Coronary artery (tissue), 2 donors: ENCODE measurements at regions not wholly inside any gene's neighbourhood (a gene's known extent, or its start where the extent isn't known, plus 50 kb on each side); places are given as distances from the start of the nearest gene placed in this dataset.

Experiments used
- DNase-seq: peaks from one replicate; pipeline ENCODE4 v3.0.0-alpha.2; 2017; ENCODE audit warnings: low spot score
- H3K27ac ChIP-seq, 2 donors: fragments of 200-600 bp; sonication (generic); one replicate each; pipeline ENCODE4 v1.5.1; 2016 to 2019
- H3K4me3 ChIP-seq: fragments of 200-600 bp; sonication (generic); 2 replicates; pipeline ENCODE4 v1.5.1; 2016; ENCODE audit warnings: mild to moderate bottlenecking, moderate library complexity
- TF ChIP-seq, protein P1 (sequence below): fragments of 200-600 bp; sonication (generic); IDR thresholded peaks from one replicate; pipeline ENCODE4 v1.5.1; 2019; ENCODE audit warnings: antibody characterized with exemption

DNA sequence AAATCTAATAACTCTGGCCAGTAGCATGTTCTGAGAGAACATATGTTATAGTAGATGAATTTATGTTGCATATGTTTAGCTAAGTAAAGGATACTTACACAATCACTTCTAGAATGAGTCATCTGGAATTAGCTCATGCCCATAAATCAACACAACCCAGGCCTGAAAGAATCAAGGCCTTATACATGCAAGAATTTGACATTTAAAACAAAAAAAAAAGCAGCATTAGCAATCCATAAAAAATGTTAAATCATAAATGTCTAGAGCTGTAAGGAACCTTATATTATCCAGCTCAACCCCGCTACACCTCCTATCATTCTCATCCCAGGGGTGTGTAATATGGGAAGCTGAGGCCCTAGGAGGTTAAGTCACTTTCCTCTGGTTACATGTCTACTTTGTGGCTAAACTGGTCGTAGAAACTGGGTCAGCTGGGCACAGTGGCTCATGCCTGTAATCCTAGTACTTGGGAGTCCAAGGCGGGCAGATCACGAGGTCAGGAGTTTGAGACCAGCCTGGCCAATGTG, 105.2 kb upstream of the CARMIL1 start:
- DNase-seq = no peak
- Histone ChIP-seq H3K4me3 (no peak overlapping the region), H3K27ac (peak overlapping the region; percentile 28 to 70)
- TF ChIP-seq, protein P1, sequence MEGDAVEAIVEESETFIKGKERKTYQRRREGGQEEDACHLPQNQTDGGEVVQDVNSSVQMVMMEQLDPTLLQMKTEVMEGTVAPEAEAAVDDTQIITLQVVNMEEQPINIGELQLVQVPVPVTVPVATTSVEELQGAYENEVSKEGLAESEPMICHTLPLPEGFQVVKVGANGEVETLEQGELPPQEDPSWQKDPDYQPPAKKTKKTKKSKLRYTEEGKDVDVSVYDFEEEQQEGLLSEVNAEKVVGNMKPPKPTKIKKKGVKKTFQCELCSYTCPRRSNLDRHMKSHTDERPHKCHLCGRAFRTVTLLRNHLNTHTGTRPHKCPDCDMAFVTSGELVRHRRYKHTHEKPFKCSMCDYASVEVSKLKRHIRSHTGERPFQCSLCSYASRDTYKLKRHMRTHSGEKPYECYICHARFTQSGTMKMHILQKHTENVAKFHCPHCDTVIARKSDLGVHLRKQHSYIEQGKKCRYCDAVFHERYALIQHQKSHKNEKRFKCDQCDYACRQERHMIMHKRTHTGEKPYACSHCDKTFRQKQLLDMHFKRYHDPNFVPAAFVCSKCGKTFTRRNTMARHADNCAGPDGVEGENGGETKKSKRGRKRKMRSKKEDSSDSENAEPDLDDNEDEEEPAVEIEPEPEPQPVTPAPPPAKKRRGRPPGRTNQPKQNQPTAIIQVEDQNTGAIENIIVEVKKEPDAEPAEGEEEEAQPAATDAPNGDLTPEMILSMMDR = no peak

GRCh38 chr6:25174678-25175077, 104.5 kb upstream of the CARMIL1 start:
- Histone ChIP-seq H3K4me3 (no peak overlapping the region), H3K27ac (peak overlapping the region in 1 of 2 donors; percentile 28)
- TF ChIP-seq, protein P1 = no peak
- no peak for DNase-seq

GRCh38 chr6:25175196-25175595, 104.0 kb upstream of the CARMIL1 start:
- no peak for DNase-seq
- Histone ChIP-seq H3K4me3 (no peak overlapping the region), H3K27ac (no peak overlapping the region)
- TF ChIP-seq, protein P1 = no peak

DNA sequence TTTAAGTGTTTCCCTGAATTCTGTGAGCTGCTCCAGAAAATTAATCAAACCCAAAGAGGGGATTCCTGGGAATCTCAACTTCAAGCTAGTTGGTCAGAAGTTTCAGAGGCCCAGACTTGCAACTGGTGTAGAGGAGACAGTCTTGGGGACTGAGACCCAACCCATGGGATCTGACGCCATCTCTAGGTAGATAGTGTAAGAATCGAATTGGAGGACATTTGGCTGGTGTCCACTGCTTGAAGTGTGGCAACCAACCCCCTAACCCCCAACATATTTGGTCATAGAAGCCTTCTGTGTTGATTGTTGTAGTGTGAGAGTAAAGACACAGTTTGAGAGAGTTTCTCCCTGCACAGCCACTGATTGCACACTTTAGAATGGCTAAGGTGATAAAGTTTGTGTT, 103.5 kb upstream of the CARMIL1 start:
- Histone ChIP-seq H3K4me3 (no peak overlapping the region), H3K27ac (no peak overlapping the region)
- TF ChIP-seq, protein P1 = no peak
- no peak for DNase-seq

GRCh38 chr6:25176466-25176865, 102.7 kb upstream of the CARMIL1 start:
- TF ChIP-seq, protein P1 = no peak
- no peak for DNase-seq
- no peak overlapping the region for H3K4me3 ChIP-seq
- H3K27ac ChIP-seq = no peak overlapping the region

GRCh38 chr6:25177500-25178028, 101.6 kb upstream of the CARMIL1 start:
- TF ChIP-seq, protein P1 = no peak
- H3K27ac ChIP-seq = no peak overlapping the region
- DNase-seq = no peak
- H3K4me3 ChIP-seq = no peak overlapping the region

- DNase-seq = no peak
- H3K4me3 ChIP-seq = no peak overlapping the region
- TF ChIP-seq, protein P1 = no peak
- H3K27ac ChIP-seq = peak overlapping the region; percentile 61 to 71
Observed at GRCh38 chr6:25178336-25179035, 100.7 kb upstream of the CARMIL1 start.
